ENCODE measurements at regions not wholly inside any gene's neighbourhood (a gene's known extent, or its start where the extent isn't known, plus 50 kb on each side); places are given as distances from the start of the nearest gene placed in this dataset.

DNA sequence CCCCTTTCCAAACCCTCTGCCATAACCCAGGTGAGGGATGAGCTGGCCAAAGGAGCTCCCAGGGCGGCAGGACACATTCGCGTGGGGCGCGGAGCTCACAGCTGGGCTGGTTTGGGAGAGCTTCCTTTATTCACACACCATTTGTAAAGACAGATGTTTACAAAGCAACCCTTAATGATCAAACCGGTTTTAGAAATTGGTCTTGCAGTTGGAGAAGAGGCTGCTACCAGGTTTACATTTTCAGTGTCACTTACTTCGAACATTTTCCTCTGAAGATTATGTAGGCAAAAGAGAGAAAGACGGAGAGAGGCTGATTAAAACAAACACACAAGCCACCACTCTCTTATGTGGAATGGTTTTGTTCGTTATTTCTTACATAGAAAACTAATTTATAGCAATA is 648.7 kb downstream of the IRX1 start:
- DNase-seq, result no peak

- DNase-seq, result no peak
Observed at GRCh38 chr5:4245076-4245475, 649.4 kb downstream of the IRX1 start.

DNA sequence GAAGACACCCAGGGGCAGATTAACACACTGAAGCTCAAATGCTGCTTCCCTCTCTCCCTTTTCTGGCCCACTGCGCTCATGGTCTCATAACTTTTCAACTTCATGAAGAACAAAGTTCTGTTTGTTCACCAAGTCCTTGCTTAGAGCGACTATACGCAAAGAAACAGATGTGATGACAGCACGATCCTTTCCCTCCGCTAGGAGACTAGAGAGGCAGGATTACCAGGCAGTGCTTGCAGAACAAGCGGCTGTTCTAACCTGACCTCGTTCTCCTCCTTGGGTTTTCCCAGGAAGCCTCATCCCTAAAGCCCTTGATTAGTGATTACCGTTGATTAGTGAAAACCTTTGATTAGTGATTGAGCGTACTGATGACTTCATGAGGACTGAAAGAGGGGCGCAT is 649.9 kb downstream of the IRX1 start:
- no peak for DNase-seq

DNA sequence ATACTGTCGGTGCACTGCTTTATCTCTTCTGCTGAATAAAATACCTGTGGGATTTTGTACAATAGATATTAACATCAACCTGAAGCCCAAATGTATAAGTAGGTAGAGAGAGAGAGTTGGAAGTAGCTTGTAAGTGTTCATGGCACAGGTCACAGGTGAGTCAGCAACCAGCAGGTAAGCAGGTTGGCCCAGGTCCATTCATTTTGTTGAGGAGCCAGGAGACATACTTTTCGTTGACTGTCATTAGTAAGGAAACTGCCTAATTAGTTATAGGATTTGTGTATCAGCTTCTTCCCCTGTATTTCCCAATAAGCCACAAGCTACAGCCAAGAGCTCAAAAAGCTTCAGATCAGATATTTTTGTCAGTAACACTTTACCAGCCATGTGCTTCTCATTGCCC is 650.8 kb downstream of the IRX1 start:
- no peak for DNase-seq

DNA sequence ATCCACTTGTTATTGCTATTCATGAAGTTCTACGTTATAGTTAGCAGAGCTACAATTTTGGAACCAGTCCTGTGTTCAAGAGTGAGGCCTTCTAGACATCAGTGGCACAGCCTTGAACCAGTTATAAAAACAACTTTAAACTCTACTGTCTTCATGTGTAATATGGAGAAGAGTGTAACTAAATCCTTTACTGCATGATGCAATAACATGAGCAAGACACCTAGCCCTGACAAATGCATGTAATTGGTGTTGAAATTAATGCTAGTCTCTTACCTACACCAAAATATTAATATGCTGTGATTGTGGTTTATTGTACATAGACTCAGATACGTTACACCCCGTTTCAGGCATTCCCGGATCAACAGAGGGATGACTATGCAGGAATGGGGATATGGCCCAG is 654.6 kb downstream of the IRX1 start:
- no peak for DNase-seq

GRCh38 chr5:4252385-4252784 is 656.8 kb downstream of the IRX1 start:
- DNase-seq, result no peak

DNA sequence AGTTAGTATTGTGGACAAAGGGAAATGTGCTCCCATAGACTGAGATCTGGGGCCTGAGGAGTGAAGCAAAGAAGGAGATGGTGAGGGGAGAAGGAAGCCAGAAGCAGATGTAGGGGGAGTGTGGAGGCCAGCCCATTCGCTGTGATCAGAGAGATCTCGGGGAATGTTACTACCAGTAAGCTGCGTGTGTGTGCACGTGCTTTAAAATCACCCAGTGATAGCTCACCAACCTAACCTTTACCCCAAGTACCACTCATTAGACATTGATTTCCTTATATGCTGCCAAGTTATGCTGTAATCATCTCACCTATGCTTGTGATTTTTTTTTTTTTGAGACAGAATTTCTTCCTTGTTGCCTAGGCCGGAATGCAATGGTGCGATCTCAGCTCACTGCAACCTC is 659.1 kb downstream of the IRX1 start:
- no peak for DNase-seq

- no peak for DNase-seq
Observed at GRCh38 chr5:4255441-4255840, 659.8 kb downstream of the IRX1 start.

DNA sequence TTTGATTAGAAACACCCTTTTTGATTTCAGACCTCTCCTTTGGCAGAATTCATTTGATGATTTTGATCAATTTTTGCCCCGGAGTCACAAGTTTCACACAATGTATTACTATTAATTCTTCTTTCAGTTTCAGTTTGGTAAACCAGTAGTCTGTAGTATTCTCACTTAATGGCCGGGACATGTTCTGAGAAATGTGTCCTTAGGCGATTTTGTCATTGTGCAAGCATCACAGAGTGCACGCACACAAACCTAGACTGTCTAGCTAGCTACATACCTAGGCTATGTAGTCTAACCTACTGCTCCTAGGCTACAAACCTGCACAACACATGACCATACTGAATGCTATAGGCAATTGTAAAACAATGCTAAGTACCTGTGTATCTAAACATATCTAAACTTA is 662.5 kb downstream of the IRX1 start:
- no peak for DNase-seq

DNA sequence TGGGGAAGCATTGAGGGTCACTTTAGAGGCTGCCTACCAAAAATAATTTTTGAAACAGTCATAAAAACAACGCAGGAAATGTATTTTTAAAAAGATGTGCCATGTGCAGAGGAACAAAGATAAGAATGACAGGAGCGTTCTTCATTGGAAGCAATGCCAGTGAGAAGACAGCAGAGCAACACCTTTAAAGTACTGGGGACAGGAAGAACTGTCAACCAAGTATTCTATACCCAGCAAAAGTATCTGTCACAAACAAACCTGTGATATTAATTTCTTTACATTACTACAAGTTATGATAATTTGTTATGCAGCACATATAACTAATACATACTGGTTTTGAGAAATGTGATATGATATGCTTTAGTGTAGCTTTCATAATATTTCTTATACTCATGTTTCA is 675.6 kb downstream of the IRX1 start:
- DNase-seq, result no peak

DNA sequence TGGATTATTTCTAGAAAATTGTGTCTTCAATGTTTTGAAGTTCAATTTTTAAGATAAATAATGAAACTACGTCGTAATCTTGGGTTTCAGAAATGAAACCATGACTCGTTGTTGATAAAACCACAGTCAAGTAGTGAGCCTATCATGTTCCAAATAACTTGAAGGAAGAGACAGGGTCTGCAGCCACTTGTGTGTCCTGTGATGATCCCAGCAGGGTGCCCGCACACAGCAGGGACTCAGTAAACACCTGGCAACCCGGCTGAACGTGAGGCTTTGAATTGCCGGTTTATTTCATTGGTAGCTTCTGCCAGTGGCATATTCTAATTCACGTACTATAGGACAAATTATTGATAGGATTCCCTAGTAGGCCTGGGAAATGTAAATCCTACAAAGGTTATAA is 679.6 kb downstream of the IRX1 start:
- DNase-seq, result peak; percentile 44

DNA sequence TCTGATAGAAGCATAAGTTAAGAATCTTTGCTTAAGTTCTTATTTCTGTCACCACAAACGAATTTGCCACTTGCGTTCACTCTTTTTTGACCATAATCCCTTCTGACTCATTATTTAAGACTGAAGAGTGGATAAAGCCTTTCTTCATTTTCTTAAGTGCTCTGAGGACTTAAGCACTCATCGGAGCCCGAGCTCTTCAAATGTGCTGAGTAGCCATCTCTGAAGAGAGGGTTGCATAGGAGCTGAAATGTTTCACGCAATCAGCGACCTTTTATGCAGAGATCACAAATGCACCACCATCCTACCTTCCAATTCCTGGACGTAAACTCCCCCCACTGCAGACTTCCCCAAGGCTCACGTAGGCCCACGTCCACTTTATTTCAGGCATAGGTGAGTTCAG is 699.2 kb downstream of the IRX1 start:
- no peak for DNase-seq

GRCh38 chr5:4295663-4296339 is 700.2 kb downstream of the IRX1 start:
- DNase-seq, result no peak

GRCh38 chr5:4306057-4306456 is 710.4 kb downstream of the IRX1 start:
- DNase-seq, result no peak

GRCh38 chr5:4309026-4309425 is 713.4 kb downstream of the IRX1 start:
- no peak for DNase-seq

DNA sequence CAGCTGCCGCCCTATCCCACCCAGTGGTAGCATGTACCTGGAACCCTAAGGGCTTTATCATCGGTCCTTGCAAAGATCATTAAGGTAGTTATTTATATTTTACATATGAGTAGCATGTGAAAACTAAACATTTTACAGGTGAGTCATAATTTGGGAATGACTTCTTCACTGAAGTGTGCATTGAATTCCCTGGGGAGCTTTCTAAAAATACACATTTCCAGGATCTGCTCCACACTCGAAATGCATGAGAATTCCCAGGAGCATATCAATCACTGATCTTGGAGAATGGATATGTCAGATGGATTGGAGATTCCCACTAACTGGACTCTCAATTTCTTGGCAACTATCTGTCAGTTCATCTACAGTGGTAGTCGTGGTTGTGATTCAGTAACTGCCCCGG is 717.5 kb downstream of the IRX1 start:
- DNase-seq, result no peak

GRCh38 chr5:4319478-4320128 is 724.0 kb downstream of the IRX1 start:
- no peak for DNase-seq

DNA sequence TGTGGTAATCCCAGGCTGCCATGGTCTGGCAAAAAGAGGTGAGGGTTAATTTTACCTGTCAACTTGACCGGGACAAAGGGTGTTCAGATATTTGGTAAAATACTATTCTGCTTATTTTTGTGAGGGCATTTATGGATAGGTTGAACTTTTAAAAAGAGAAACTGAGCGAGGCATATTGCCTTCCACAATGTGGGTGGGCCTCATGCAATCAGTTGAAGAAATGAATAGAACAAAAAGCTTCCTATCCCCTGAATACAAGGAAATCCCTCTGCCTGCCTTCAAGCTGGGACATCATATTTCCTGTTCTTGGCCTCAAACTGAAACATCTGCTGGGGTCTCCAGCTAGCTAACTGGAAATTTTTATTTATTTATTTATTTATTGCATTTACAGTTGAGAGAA is 734.7 kb downstream of the IRX1 start:
- DNase-seq, result no peak

GRCh38 chr5:4335078-4335477 is 739.4 kb downstream of the IRX1 start:
- DNase-seq, result no peak

DNA sequence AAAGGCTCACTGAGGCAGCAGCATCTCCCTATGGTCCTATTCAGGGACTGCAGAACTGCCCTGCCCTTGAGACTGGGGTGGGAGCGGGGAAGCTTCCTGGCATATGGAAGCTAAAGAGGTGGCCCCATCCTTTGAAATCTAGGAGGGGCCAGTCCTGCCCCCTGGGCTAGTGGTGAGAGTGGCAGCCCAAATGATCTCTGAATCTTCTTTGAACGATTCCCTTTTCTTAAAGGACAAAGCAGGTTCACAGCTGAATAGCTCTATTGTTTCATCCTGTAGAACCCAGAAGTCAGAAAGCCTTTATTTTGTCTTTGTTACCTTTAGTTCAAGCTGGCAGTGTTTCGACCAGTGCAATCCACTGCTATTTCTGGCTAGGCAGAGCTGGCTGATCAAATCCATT is 741.9 kb downstream of the IRX1 start:
- DNase-seq, result no peak

- no peak for DNase-seq
Observed at GRCh38 chr5:4339949-4340348, 744.3 kb downstream of the IRX1 start.

DNA sequence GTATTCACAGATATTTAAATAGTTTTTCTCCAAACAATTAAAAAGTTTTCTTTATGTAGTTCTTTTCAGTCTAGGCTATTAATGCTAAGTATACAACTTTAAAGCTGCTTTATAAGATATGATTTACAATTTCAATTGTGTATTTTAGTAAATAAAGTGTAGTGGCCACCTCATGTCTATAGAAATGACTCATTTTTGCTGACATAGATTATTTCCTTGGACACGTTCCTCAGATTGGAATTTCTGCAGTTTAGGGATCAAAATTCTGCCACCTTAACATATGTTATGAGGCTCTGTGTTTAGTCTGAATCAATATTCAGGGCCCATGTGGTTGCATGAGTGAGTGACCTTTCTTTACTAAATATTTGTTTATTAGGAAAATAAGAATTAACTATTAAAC is 750.2 kb downstream of the IRX1 start:
- no peak for DNase-seq

DNA sequence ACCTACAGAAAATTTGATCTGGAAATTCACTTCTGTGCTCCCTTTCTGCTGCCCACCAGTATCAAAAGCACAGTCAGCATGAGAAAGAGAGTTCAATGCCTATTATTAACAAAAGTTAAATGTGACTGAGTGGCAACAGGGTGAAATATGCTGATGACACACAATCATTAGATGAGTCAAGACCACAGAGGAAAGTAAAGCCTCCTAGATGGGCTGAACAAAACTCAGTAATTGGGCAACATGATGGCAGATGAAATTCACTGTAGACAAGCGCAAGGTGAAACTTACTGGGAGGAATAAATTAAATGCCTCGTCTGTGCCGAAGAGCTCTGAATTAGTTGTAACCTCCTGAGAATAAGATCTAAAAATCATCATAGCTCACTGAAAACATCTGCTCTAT is 752.8 kb downstream of the IRX1 start:
- DNase-seq, result no peak

DNA sequence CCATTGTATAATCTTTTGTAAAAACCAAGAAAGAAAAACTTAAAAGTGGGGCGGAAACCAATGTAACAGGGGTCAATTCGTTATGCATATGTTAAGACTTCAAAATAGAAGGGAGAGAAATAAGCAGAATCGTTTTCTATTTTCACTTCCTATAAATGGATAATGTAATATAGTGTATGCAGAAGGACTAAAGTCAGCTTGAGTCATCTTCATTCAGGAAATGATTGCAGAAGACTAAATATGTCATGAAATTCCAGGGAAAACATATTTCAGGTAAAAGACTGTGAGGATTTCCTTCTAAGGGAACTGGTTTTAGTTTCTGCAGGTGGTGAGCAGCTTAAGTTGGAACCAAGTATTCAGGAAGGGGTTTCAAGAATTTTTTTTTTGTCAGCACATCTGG is 753.3 kb downstream of the IRX1 start:
- no peak for DNase-seq

- DNase-seq, result no peak
Observed at GRCh38 chr5:4356201-4356600, 760.6 kb downstream of the IRX1 start.
